ENCODE measurements at regions not wholly inside any gene's neighbourhood (a gene's known extent, or its start where the extent isn't known, plus 50 kb on each side); places are given as distances from the start of the nearest gene placed in this dataset.
"Not testable (repeated sequence)": the region's sequence is repeated elsewhere in the genome, so short reads cannot be mapped to it uniquely, and the experiment has no call there.

DNA sequence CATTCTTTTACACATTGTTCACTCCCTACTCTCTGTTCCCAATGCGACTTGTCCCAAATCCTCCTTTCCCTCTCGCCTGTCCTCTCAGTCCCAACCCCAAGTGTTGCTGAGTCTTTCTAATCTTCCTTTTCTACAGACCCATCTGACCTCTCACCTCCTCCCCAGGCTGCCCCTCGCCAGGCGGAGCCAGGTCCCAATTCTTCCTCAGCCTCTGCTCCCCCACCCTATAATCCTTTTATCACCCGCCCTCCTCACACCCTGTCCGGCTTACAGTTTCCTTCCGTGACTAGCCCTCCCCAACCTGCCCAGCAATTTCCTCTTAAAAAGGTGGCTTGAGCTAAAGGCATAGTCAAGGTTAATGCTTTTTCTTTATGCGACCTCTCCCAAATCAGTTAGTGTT, 373.4 kb downstream of the RND3 start:
- not testable (repeated sequence) for H3K9me3 ChIP-seq (ENCODE audit: control insufficient read depth, low read depth, low read length); H3K27ac ChIP-seq (ENCODE audit: low read length); DNase-seq; H3K36me3 ChIP-seq (ENCODE audit: control insufficient read depth, insufficient read depth, low read length); H3K4me1 ChIP-seq (ENCODE audit: control insufficient read depth, insufficient read depth, low read length); H3K4me3 ChIP-seq (ENCODE audit: low read length); H3K27me3 ChIP-seq (ENCODE audit: control insufficient read depth, insufficient read depth, low read length)
- WGBS (ENCODE audit: insufficient coverage, low lambda C conversion rate) = 80% methylated on average over 4 of the region's 8 CpGs

- Histone ChIP-seq H3K9me3 (ENCODE audit: control insufficient read depth, low read depth, low read length) (no peaks in the 10 kb centered on the region), H3K27me3 (ENCODE audit: control insufficient read depth, insufficient read depth, low read length) (no peaks in the 10 kb centered on the region), H3K27ac (ENCODE audit: low read length) (no peak overlapping the region), H3K4me1 (ENCODE audit: control insufficient read depth, insufficient read depth, low read length) (no peaks in the 10 kb centered on the region), H3K4me3 (ENCODE audit: low read length) (no peak overlapping the region), H3K36me3 (ENCODE audit: control insufficient read depth, insufficient read depth, low read length) (no peaks in the 10 kb centered on the region)
- no peak for DNase-seq
- no CpG with 5 or more reads among the region's 2 CpGs for WGBS (ENCODE audit: insufficient coverage, low lambda C conversion rate)
These were observed 376.9 kb downstream of the RND3 start for GRCh38 chr2:150110548-150110947.

- H3K27ac ChIP-seq (ENCODE audit: low read length) = no peak overlapping the region
- 80% methylated on average over 1 of the region's 4 CpGs for WGBS (ENCODE audit: insufficient coverage, low lambda C conversion rate)
- no peaks in the 10 kb centered on the region for H3K4me1 ChIP-seq (ENCODE audit: control insufficient read depth, insufficient read depth, low read length)
- H3K4me3 ChIP-seq (ENCODE audit: low read length) = no peak overlapping the region
- DNase-seq = no peak
- H3K9me3 ChIP-seq (ENCODE audit: control insufficient read depth, low read depth, low read length) = no peaks in the 10 kb centered on the region
- no peaks in the 10 kb centered on the region for H3K27me3 ChIP-seq (ENCODE audit: control insufficient read depth, insufficient read depth, low read length)
- no peaks in the 10 kb centered on the region for H3K36me3 ChIP-seq (ENCODE audit: control insufficient read depth, insufficient read depth, low read length)
These were observed 377.6 kb downstream of the RND3 start for GRCh38 chr2:150109912-150110311.

DNA sequence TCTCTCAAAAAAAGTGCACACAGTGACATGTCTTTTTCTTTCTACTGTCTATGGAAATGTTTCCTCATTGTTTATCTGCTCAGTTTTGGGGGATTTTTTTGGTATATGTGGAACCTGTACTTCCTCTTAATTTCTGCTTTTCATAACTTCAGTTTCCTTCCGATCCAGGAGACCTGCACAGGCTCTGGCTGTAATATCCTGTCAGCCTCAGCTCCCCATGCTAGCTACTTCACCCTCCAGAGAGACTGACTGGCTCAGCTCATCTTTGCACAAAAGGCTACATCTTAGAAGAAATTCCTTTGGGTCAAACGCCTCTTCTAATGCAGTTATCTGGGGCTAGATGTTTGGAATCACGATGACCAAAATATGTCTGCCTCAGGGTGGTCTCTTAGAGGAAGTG, 378.4 kb downstream of the RND3 start:
- Histone ChIP-seq H3K9me3 (ENCODE audit: control insufficient read depth, low read depth, low read length) (no peaks in the 10 kb centered on the region), H3K27ac (ENCODE audit: low read length) (no peak overlapping the region), H3K27me3 (ENCODE audit: control insufficient read depth, insufficient read depth, low read length) (no peaks in the 10 kb centered on the region), H3K4me1 (ENCODE audit: control insufficient read depth, insufficient read depth, low read length) (no peaks in the 10 kb centered on the region), H3K36me3 (ENCODE audit: control insufficient read depth, insufficient read depth, low read length) (no peaks in the 10 kb centered on the region), H3K4me3 (ENCODE audit: low read length) (no peak overlapping the region)
- no CpG with 5 or more reads among the region's 3 CpGs for WGBS (ENCODE audit: insufficient coverage, low lambda C conversion rate)
- no peak for DNase-seq

DNA sequence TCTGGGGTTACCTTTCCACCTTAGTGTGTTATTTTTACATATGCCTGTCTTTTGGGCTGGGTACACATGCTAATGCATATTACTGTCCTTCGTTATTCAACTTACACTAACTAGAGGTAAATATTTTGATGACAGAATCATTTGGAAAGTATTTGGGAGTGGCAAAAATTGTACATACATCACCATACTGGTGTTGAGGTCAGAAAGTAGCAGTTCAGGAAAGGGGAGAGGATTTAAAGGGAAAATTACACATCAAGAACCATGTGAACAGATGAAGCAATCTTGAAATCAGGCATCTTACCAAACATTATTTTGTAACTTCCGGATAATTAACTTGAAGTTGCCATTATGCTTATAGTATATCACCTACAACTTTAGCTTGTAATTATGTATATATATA, 379.7 kb downstream of the RND3 start:
- Histone ChIP-seq H3K9me3 (ENCODE audit: control insufficient read depth, low read depth, low read length) (no peaks in the 10 kb centered on the region), H3K4me3 (ENCODE audit: low read length) (no peak overlapping the region), H3K27me3 (ENCODE audit: control insufficient read depth, insufficient read depth, low read length) (no peaks in the 10 kb centered on the region), H3K4me1 (ENCODE audit: control insufficient read depth, insufficient read depth, low read length) (no peaks in the 10 kb centered on the region), H3K27ac (ENCODE audit: low read length) (no peak overlapping the region), H3K36me3 (ENCODE audit: control insufficient read depth, insufficient read depth, low read length) (no peaks in the 10 kb centered on the region)
- no peak for DNase-seq
- 80% methylated on average over 1 of the region's 2 CpGs for WGBS (ENCODE audit: insufficient coverage, low lambda C conversion rate)

DNA sequence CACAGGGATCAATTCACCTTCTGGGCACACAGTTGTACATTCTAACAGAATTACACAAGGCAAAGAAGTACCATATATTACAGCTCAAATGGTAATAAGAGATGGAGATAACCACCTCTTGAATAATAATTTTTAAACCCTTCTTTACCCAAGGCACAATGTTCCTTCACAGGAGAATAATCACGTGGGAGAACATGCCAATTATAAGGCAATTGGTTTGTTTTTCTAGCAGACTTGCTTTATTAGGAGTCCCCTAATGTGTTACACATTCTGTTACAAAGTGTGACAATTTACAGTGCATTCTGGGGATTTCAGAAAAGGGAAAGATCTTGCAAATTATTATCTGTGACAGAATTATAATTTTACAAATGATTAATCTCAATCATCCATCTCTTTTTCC, 380.3 kb downstream of the RND3 start:
- no peaks in the 10 kb centered on the region for H3K9me3 ChIP-seq (ENCODE audit: control insufficient read depth, low read depth, low read length)
- no peak overlapping the region for H3K4me3 ChIP-seq (ENCODE audit: low read length)
- H3K36me3 ChIP-seq (ENCODE audit: control insufficient read depth, insufficient read depth, low read length) = no peaks in the 10 kb centered on the region
- no peaks in the 10 kb centered on the region for H3K4me1 ChIP-seq (ENCODE audit: control insufficient read depth, insufficient read depth, low read length)
- no CpG with 5 or more reads among the region's 1 CpG for WGBS (ENCODE audit: insufficient coverage, low lambda C conversion rate)
- no peak overlapping the region for H3K27ac ChIP-seq (ENCODE audit: low read length)
- H3K27me3 ChIP-seq (ENCODE audit: control insufficient read depth, insufficient read depth, low read length) = no peaks in the 10 kb centered on the region
- DNase-seq = no peak

DNA sequence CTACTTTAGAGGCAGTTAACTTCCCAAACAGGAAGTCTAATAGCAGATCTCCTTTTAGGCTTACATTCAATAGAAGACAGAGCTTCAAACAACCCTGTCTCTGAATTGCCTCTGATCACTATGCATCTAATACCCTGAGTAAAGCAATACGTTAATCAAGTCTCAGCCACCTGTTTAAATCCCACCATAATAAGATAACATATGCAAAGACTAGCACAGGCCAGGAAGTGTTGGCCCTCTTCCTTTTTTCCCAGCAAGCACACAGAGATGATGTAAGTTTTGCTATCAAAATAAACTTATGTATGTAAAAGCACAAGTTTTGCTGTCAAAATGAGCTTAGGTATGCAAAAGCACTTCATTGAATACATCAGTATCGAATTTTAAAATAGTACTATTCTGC, 385.5 kb downstream of the RND3 start:
- WGBS (ENCODE audit: insufficient coverage, low lambda C conversion rate) = 100% methylated on average over 1 of the region's 2 CpGs
- H3K4me1 ChIP-seq (ENCODE audit: control insufficient read depth, insufficient read depth, low read length) = no peaks in the 10 kb centered on the region
- H3K27me3 ChIP-seq (ENCODE audit: control insufficient read depth, insufficient read depth, low read length) = no peaks in the 10 kb centered on the region
- no peak overlapping the region for H3K4me3 ChIP-seq (ENCODE audit: low read length)
- no peak overlapping the region for H3K27ac ChIP-seq (ENCODE audit: low read length)
- H3K36me3 ChIP-seq (ENCODE audit: control insufficient read depth, insufficient read depth, low read length) = no peaks in the 10 kb centered on the region
- DNase-seq = no peak
- H3K9me3 ChIP-seq (ENCODE audit: control insufficient read depth, low read depth, low read length) = no peaks in the 10 kb centered on the region

DNA sequence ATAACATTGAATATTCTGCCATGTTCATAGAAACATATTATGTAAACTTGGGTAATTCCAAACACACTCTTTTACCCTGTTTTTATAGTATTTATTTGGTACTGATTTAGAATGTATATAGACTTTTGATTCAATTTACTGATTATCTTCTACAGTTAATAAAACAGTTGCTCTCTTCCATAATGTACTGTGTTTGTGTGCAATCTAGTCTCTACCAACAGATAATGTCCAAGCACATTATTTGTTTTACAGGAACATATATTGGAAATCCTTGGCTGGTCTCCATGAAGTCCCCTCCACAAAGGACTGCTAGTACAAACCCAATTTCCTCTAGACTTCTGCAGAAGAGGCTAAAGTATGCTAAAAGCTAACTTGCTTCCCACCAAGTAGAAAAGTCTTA, 386.6 kb downstream of the RND3 start:
- no peaks in the 10 kb centered on the region for H3K4me1 ChIP-seq (ENCODE audit: control insufficient read depth, insufficient read depth, low read length)
- no peak overlapping the region for H3K4me3 ChIP-seq (ENCODE audit: low read length)
- H3K9me3 ChIP-seq (ENCODE audit: control insufficient read depth, low read depth, low read length) = no peaks in the 10 kb centered on the region
- no peaks in the 10 kb centered on the region for H3K36me3 ChIP-seq (ENCODE audit: control insufficient read depth, insufficient read depth, low read length)
- no peaks in the 10 kb centered on the region for H3K27me3 ChIP-seq (ENCODE audit: control insufficient read depth, insufficient read depth, low read length)
- no peak overlapping the region for H3K27ac ChIP-seq (ENCODE audit: low read length)
- no peak for DNase-seq

DNA sequence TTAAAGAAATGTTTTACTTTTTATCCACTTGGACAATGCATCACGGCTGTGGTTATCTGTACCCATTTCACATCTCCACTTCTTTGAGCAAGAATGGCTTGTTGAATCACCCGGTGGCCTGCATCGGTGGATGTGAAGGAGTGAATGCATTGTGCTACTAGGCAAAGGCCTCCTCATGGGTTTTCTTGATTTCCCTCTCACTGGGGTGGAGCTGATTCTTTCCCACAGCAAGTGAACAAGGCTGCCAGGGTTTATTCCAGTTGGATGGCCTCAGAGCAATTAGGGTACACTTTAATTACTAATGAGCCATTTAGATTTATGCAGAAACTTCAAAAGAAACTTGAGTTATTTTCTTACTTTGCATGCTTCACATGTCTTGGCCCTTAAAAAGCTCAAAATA, 387.1 kb downstream of the RND3 start:
- H3K27me3 ChIP-seq (ENCODE audit: control insufficient read depth, insufficient read depth, low read length) = no peaks in the 10 kb centered on the region
- no peak for DNase-seq
- no peak overlapping the region for H3K27ac ChIP-seq (ENCODE audit: low read length)
- H3K36me3 ChIP-seq (ENCODE audit: control insufficient read depth, insufficient read depth, low read length) = no peaks in the 10 kb centered on the region
- no peaks in the 10 kb centered on the region for H3K9me3 ChIP-seq (ENCODE audit: control insufficient read depth, low read depth, low read length)
- H3K4me1 ChIP-seq (ENCODE audit: control insufficient read depth, insufficient read depth, low read length) = no peaks in the 10 kb centered on the region
- no CpG with 5 or more reads among the region's 3 CpGs for whole genome bisulfite sequencing (ENCODE audit: insufficient coverage, low lambda C conversion rate)
- H3K4me3 ChIP-seq (ENCODE audit: low read length) = no peak overlapping the region

DNA sequence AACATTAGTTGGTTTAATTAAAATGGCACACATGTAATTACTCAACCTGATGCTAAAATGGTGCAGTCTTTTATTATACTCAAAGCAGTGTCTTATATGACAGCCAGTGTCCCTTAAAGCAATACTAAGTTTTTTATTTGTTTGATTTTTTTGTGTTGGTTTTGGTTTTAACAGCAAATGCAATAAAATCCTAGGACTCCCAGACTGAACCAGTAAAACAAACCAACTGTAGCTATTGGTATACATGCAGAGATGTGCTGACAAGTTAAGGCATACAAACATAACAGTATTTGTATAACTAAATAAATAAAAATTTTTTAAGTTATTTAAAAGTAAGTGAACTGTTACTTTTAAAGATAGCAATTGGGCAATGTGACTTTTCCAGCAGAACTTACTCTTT, 387.7 kb downstream of the RND3 start:
- no peak overlapping the region for H3K4me3 ChIP-seq (ENCODE audit: low read length)
- no peaks in the 10 kb centered on the region for H3K9me3 ChIP-seq (ENCODE audit: control insufficient read depth, low read depth, low read length)
- no peaks in the 10 kb centered on the region for H3K36me3 ChIP-seq (ENCODE audit: control insufficient read depth, insufficient read depth, low read length)
- H3K27ac ChIP-seq (ENCODE audit: low read length) = no peak overlapping the region
- H3K4me1 ChIP-seq (ENCODE audit: control insufficient read depth, insufficient read depth, low read length) = no peaks in the 10 kb centered on the region
- DNase-seq = no peak
- H3K27me3 ChIP-seq (ENCODE audit: control insufficient read depth, insufficient read depth, low read length) = no peaks in the 10 kb centered on the region

DNA sequence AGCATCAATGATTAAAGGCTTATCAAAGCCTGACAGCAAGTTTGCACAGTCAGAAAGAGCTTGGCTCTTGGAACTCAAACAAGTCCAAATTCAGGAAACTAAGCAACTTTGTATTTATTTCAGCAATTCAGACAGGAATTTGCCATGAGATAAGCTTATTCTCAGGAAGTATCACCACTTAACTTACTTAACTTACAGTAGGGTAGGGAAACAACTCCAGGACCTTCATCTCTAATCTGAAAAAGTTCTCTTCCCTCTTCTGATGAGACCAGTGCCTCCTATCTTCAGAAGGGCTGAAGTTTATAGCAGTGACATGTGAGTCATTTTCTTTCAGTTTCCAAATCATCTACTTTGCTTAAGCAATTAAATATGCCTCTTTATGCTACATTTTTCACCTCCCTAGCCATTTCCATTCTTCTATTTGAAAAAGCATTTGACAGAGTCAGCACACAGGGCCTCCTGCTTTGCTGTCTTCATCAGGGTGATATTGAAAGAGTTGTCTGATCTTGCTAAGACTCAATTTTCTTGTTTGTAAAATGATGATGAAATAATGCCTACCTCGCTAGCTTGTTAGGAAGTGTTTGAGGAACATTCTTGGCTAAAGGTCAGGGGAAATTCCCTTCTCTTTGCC, 389.5 kb downstream of the RND3 start:
- Histone ChIP-seq H3K27me3 (ENCODE audit: control insufficient read depth, insufficient read depth, low read length) (no peaks in the 10 kb centered on the region), H3K4me1 (ENCODE audit: control insufficient read depth, insufficient read depth, low read length) (no peaks in the 10 kb centered on the region), H3K27ac (ENCODE audit: low read length) (peak overlapping the region; percentile 55), H3K4me3 (ENCODE audit: low read length) (no peak overlapping the region), H3K9me3 (ENCODE audit: control insufficient read depth, low read depth, low read length) (no peaks in the 10 kb centered on the region), H3K36me3 (ENCODE audit: control insufficient read depth, insufficient read depth, low read length) (no peaks in the 10 kb centered on the region)
- DNase-seq = peak; percentile 63 to 81
- no CpG with 5 or more reads among the region's 1 CpG for WGBS (ENCODE audit: insufficient coverage, low lambda C conversion rate)
